ENCODE measurements at regions not wholly inside any gene's neighbourhood (a gene's known extent, or its start where the extent isn't known, plus 50 kb on each side); places are given as distances from the start of the nearest gene placed in this dataset.

DNA sequence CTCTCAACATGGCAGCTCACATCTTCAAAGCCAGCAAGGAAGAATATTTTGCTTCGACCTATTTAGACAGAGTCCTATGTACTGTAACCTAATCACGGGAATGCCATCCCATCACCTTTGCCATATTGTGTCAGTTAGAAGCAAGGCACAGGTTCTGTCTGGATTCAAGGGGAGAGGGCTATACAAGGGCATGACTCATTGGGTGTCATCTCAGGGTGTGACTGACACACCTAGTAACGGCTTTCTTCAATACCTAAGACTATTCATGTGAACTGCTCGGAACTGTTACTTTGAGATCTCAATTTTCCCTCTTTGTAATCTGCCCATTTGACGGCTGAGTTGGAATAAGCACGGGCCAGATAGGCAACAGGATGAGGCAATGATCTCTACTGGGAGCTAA is 135.6 kb upstream of the HDGFL1 start:
- WGBS, 4 donors = 88 to 95% (median 94%) methylated on average over 6 of the region's 6 CpGs
- Histone ChIP-seq H3K9me3 (replicated peaks in 1 of 3) (no peaks in the 10 kb centered on the region), H3K4me1 (replicated peaks in 1 of 2) (no peaks in the 10 kb centered on the region), H3K4me3 (no peak overlapping the region), H3K36me3 (replicated peaks in 1 of 2) (no peaks in the 10 kb centered on the region), H3K27ac (no peak overlapping the region), H3K27me3 (no peaks in the 10 kb centered on the region)
- no peak for TF ChIP-seq POLR2A (IDR thresholded peaks at IDR 0.05)
- TF ChIP-seq, protein P1, sequence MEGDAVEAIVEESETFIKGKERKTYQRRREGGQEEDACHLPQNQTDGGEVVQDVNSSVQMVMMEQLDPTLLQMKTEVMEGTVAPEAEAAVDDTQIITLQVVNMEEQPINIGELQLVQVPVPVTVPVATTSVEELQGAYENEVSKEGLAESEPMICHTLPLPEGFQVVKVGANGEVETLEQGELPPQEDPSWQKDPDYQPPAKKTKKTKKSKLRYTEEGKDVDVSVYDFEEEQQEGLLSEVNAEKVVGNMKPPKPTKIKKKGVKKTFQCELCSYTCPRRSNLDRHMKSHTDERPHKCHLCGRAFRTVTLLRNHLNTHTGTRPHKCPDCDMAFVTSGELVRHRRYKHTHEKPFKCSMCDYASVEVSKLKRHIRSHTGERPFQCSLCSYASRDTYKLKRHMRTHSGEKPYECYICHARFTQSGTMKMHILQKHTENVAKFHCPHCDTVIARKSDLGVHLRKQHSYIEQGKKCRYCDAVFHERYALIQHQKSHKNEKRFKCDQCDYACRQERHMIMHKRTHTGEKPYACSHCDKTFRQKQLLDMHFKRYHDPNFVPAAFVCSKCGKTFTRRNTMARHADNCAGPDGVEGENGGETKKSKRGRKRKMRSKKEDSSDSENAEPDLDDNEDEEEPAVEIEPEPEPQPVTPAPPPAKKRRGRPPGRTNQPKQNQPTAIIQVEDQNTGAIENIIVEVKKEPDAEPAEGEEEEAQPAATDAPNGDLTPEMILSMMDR (IDR thresholded peaks at IDR 0.05) = no peak
- no peak for DNase-seq
- intact Hi-C loops (cut with DNase I) = no loop called here

DNA sequence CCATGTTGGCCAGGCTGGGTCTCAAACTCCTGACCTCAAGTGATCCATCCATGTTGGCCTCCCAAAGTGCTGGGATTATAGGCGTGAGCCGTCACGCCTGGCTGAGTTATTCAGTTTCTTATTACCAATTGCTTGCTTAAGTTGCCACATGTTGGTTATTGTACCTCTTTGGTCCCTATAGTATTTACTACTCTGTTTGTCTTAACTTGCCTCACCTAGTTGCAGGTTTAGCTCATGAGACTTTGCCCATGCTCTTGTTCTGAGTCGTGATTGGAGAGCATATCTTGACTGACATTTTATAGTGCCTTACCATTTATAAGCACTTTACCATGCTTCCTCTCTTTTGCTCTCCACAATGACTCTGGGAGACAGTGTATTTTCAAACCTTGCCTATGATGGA is 134.2 kb upstream of the HDGFL1 start:
- Histone ChIP-seq H3K9me3 (replicated peaks in 1 of 3) (no peaks in the 10 kb centered on the region), H3K4me3 (no peak overlapping the region), H3K36me3 (replicated peaks in 1 of 2) (no peaks in the 10 kb centered on the region), H3K4me1 (replicated peaks in 1 of 2) (no peaks in the 10 kb centered on the region), H3K27ac (no peak overlapping the region), H3K27me3 (no peaks in the 10 kb centered on the region)
- DNase-seq = no peak
- TF ChIP-seq, protein P1 (IDR thresholded peaks at IDR 0.05) = no peak
- no peak for TF ChIP-seq POLR2A (IDR thresholded peaks at IDR 0.05)
- 74 to 98% (median 81%) methylated on average over 4 of the region's 4 CpGs for WGBS, 4 donors
- intact Hi-C loops (cut with DNase I) = no loop called here

DNA sequence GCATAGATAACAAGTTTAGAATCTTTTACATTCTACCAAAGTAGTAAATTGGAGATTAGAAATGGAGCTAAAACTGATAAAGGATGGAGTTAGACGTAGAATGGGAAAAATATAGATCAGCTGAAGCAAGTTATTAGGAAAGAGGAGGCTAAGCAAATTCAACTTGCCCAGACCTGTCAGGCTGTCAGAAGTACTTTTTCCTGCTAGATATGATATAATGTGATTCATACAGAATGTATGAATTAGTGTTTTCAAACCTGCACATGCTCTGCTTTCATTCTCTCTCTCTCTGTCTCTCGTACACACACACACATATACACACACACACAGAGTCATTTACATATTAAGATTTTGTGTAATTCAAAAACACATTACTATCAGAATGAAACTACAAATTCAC is 133.2 kb upstream of the HDGFL1 start:
- DNase-seq = no peak
- no peaks in the 10 kb centered on the region for H3K4me1 ChIP-seq (replicated peaks in 1 of 2)
- no peak overlapping the region for H3K4me3 ChIP-seq
- no peak overlapping the region for H3K27ac ChIP-seq
- intact Hi-C loops (cut with DNase I) = no loop called here
- no peaks in the 10 kb centered on the region for H3K36me3 ChIP-seq (replicated peaks in 1 of 2)
- 84 to 96% (median 90%) methylated on average over 2 of the region's 2 CpGs for WGBS, 4 donors
- TF ChIP-seq, protein P1 (IDR thresholded peaks at IDR 0.05) = no peak
- no peak for TF ChIP-seq POLR2A (IDR thresholded peaks at IDR 0.05)
- no peaks in the 10 kb centered on the region for H3K9me3 ChIP-seq (replicated peaks in 1 of 3)
- no peaks in the 10 kb centered on the region for H3K27me3 ChIP-seq

DNA sequence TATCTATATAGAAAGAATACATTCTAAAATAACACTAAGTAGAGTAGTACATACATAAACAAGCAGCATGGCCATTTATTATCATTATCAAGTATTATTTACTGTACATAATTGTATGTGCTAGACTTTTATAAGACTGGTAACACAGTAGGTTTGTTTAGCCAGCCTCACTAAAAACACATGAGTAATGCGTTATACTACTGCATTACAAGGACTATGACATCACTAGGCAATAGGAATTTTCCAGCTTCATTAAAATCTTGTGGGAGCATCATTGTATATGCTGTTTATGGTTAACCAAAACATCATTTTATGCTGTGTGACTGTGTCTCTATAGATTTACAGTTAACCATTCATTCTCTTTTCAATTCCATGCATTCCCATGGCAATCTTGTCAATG is 131.7 kb upstream of the HDGFL1 start:
- no peaks in the 10 kb centered on the region for H3K36me3 ChIP-seq (replicated peaks in 1 of 2)

More for the DNA sequence above, 131.7 kb upstream of the HDGFL1 start:
- 85 to 92% (median 90%) methylated on average over 1 of the region's 1 CpG for WGBS, 4 donors
- Histone ChIP-seq H3K27ac (no peak overlapping the region), H3K4me1 (replicated peaks in 1 of 2) (no peaks in the 10 kb centered on the region), H3K9me3 (replicated peaks in 1 of 3) (no peaks in the 10 kb centered on the region), H3K4me3 (no peak overlapping the region), H3K27me3 (no peaks in the 10 kb centered on the region)
- no peak for DNase-seq
- TF ChIP-seq, protein P1 (IDR thresholded peaks at IDR 0.05) = no peak
- no peak for TF ChIP-seq POLR2A (IDR thresholded peaks at IDR 0.05)
- intact Hi-C loops (cut with DNase I) = no loop called here
